NCI-H345 treated with DMSO at 0.1 percent for 48 hours (cell line): ENCODE measurements at regions not wholly inside any gene's neighbourhood (a gene's known extent, or its start where the extent isn't known, plus 50 kb on each side); places are given as distances from the start of the nearest gene placed in this dataset.

Experiments
- DNase-seq: peaks from one replicate; lab custom pipeline; 2025; ENCODE audit not compliant: unreplicated experiment; lab: John Stamatoyannopoulos, UW

DNA sequence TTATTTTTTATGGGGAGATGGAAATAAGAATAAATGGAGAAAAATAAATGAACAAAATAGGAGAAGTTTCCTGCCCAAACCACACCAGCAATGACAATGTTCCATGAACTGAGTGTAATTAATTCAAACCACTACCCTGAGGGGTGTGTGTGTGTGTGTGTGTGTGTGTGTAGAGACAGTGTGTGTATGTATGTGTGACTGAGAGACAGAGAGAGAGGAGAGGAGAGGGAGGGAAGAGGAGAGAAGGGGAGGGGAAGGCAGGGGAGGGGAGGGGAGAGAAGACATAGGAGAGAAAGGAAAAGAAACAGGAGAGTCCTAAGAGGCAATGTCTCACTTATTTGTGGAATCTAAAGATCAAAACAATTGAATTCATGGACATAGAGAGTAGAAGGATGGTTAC is 65.0 kb upstream of the POU2AF1 start:
- DNase-seq = no peak

DNA sequence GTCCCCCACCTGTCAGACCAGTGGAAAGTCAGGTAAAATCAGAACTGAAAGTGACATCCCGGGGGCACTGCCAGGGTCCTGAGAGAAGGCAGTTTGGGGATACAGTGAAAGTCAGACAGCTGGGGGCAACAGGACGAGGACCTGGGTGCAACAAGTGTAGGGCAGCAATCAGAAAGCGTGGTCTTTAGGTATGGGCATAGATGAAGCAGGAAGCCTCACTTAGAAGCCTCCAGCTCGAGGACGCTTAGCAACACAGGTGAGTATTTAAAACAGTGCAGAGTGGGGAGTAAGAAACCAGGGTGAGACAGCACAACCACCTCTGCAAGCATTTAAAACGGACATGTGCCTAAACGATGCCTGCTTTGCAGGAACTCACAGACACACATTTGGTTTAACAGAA is 64.6 kb upstream of the POU2AF1 start:
- DNase-seq = no peak

DNA sequence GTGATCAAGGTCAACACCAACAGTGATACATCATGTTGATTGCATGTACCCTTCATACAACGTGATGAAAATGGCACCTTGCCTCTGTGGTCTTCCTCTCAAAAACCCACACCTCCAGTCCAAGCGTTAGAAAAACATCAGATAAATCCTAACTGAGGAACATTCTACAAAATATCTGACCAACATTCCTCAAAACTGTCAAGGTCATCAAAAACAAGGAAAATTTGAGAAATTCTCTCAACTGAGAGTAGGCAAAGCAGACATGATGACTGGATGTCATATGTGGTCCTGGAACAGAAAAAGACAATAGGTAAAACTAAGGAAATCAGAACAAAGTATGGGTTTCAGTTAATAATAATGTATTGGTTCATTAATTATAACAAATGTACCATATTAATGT is 64.0 kb upstream of the POU2AF1 start:
- no peak for DNase-seq

DNA sequence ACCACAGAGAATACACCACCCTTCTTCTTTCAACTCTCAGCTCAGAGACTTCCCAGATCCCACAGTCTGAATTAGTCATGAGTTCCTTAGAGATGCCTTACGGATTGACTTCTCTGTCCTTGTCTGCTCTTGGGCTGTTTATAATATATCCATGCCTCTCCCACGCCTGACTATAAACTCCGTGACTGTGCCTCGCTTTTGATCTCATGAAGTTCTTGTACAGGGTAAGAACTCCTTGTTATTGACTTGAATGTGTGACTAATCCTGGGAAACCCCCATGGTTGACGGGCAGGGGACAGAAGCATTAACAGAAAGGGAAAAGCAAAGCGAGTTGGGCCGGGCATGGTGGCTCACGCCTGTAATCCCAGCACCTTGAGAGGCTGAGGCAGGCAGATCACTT is 62.4 kb upstream of the POU2AF1 start:
- DNase-seq = no peak

DNA sequence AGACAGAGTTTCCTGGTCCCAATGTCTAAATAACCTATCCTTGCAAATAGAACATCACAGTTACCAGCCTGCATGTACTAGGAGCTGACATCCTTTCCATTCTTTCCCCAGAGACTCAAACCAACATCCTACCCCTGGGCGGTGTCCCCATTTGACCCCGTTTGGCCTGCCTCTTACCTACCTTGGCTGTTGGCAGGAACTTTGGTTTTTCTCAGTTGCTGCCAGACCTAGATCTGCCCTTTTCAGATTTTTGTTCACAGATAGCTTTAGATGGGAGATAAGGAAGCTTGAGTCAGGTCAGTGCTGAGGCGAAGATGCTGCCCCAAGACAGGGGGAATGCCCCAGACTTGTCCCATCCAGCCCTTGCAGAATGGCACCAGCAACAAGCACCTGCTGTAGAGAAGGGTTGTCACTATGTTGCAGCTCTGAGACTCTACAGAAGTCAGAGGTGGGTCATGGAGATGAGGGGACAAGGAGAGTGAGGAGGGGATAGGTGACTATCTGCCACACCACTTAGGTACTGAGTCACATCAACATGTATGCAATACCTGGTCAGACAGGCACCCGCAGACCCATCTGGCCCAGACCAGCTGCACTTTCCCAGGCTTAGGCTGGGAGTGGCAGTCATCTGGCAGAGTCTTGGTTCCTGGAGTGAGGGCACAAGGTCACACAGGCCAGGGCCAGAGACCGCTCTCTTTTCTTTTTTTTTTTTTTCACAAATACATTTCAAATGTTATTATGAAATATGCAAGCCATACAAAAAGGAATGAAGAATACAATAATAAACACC is 61.5 kb upstream of the POU2AF1 start:
- no peak for DNase-seq

DNA sequence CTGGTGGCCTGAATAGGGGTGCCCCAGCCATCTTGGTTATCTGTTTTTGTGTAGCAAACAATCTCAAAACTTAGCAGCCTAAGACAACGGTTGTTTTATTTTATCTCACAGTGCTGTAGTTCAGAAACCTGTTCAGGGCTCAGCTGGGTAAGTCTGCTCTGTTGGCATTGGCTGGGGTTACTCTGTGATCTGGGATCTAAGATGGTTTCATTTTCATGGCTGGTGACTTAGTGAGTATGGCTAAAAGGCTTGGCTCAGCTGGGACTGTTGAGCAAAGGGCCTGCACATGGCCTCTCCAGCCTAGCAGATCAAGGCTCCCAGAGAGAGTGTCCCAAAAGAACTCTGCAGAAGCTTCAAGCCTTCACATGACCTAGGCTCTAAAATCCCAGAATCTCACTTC is 60.8 kb upstream of the POU2AF1 start:
- DNase-seq = no peak

DNA sequence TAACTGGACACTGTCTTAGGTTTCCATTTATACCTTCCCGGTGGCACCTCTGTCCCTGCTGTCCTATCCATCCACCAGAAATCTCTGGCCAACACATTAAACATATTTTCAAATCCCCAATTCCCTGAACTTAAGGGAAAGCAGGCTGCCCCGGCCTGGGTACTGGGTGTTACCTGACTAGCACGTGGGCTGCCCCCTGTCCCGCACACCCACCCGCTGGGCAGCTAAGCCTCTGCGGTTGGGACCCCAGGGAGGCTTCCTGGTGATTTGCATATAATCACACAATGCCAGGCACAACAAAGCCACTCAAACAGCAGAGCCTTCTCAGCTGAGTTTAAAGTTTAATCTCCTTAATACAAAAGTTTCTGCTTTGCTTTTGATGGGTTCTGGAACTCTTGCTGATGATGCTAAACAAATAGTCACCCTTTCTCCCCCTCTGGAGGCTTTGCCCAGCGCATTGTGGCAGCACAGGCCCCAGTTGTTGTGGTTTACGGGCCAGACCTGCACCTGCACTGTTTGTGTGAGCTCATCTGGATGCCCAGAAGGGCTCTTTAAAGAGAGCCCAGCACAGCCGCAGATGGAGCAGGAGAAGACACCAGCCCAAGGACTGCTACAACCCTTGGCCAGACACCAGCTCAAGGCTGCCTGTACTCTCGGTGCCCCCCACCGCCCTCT is 59.9 kb upstream of the POU2AF1 start:
- peak; percentile 67 for DNase-seq

DNA sequence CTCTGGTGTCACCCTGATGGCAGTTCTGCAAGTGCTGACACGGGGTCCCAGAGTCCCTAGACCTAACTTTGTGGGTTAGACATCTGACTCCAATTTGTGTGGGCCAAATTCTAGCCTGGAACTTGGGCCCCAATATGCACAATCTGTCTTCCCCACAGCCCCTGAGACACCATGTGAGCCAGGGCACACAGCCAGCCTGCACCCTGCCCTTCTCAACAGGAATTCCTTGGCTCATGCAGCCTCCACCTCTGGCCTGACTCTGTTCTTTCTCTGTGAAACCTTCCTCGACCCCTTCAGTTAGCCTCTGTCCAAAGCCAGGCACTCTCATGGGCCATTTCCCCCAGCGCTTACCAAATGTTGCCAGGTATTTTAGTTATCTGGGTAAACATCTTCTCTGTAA is 59.1 kb upstream of the POU2AF1 start:
- no peak for DNase-seq

DNA sequence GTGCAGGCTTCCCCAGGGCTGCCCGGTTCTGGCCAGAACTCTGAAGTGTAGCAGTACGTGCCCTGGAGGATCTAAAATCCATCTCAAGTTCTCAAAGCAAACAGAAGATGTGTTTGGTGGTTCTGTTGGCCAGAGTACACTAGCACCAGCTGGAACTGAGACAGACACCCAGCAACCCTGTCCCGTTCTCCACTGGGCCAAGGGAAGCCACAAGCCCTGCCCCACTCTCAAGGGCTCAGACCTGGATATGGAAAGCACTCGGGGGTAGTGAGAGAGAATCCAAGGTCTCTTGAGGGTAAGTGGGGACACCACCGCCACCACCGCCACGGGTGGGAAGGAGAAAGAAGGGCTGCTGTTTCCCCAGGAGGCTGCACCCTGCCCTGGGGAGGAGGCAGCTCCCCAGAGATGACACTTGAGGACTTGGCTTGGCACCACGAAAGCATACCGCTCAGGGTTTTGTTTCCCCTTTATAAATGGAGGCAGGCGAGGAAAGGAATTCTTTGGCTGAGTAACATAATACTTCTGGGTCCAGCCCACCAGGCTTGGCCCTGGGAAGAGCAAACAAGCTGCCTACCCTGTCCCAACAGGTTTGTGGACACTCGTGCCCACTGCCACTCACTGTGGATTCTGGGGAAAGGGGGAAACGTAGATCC is 56.1 kb upstream of the POU2AF1 start:
- peak; percentile 68 for DNase-seq

DNA sequence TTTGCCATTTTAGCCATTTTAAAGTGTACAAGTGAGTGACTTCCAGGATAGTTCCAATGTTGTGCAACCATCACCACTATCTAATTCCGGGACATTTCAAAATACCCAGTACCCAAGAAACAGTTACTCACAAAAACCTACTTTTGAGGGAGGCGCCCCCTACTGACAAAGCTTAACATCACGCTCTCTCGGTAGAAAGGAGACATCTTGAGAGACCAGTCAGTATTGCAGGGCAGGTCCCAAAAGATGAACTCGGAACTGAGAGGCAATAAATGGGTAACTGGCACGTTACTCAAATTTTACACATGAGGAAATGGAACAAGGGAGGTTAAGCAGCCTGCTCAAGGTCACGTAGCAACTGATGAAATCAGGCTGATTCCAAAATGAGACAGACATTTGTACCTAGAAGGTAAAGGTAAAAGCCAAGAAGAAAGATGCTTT is 50.0 kb upstream of the POU2AF1 start:
- DNase-seq = no peak
